ENCODE measurements at regions not wholly inside any gene's neighbourhood (a gene's known extent, or its start where the extent isn't known, plus 50 kb on each side); places are given as distances from the start of the nearest gene placed in this dataset.
"Not testable (repeated sequence)": the region's sequence is repeated elsewhere in the genome, so short reads cannot be mapped to it uniquely, and the experiment has no call there.

GRCh38 chr7:102721-103120 is 89.7 kb upstream of the FAM20C start:
- no peak for DNase-seq

- DNase-seq = not testable (repeated sequence)
Measured at GRCh38 chr7:103981-104380, 88.4 kb upstream of the FAM20C start.

- DNase-seq = no peak
Measured at GRCh38 chr7:105002-105401, 87.4 kb upstream of the FAM20C start.

GRCh38 chr7:106356-106755 is 86.0 kb upstream of the FAM20C start:
- no peak for DNase-seq

GRCh38 chr7:107233-107632 is 85.1 kb upstream of the FAM20C start:
- no peak for DNase-seq

- DNase-seq = no peak
Measured at GRCh38 chr7:107907-108306, 84.5 kb upstream of the FAM20C start.

GRCh38 chr7:109094-109493 is 83.3 kb upstream of the FAM20C start:
- DNase-seq = no peak

- DNase-seq = no peak
Measured at GRCh38 chr7:109898-110556, 82.3 kb upstream of the FAM20C start.

GRCh38 chr7:110557-111232 is 81.7 kb upstream of the FAM20C start:
- no peak for DNase-seq

GRCh38 chr7:111591-111990 is 80.8 kb upstream of the FAM20C start:
- no peak for DNase-seq

- DNase-seq = no peak
Measured at GRCh38 chr7:112881-113280, 79.5 kb upstream of the FAM20C start.

GRCh38 chr7:115274-115911 is 77.0 kb upstream of the FAM20C start:
- no peak for DNase-seq

GRCh38 chr7:116188-116981 is 76.0 kb upstream of the FAM20C start:
- DNase-seq = no peak

GRCh38 chr7:117836-118614 is 74.3 kb upstream of the FAM20C start:
- no peak for DNase-seq

GRCh38 chr7:118615-119391 is 73.6 kb upstream of the FAM20C start:
- no peak for DNase-seq

GRCh38 chr7:119392-120163 is 72.8 kb upstream of the FAM20C start:
- no peak for DNase-seq

GRCh38 chr7:120164-120991 is 72.0 kb upstream of the FAM20C start:
- no peak for DNase-seq

GRCh38 chr7:121002-121785 is 71.2 kb upstream of the FAM20C start:
- no peak for DNase-seq

- no peak for DNase-seq
Measured at GRCh38 chr7:123237-123636, 69.1 kb upstream of the FAM20C start.

All from NCI-H1092 treated with DMSO at 0.1 percent for 48 hours (cell line).